SK-N-SH (cell line): ENCODE measurements at regions not wholly inside any gene's neighbourhood (a gene's known extent, or its start where the extent isn't known, plus 50 kb on each side); places are given as distances from the start of the nearest gene placed in this dataset.

Source experiments
- CTCF ChIA-PET: fragments of 300-600, 350-600 bp; formaldehyde crosslinking; extraction: SDS; loops from one replicate; lab custom pipeline; 2021; lab: Yijun Ruan, JAX
- POLR2A ChIA-PET: fragments of 350-600 bp; sonication (Branson Sonifier 250); formaldehyde crosslinking; extraction: SDS; loops from one replicate; lab custom pipeline; 2020; ENCODE audit warnings: antibody characterized with exemption, inconsistent platforms; lab: Yijun Ruan, JAX
- DNase-seq: peaks from one replicate; pipeline ENCODE4 v3.0.0; 2012
- H2AFZ ChIP-seq: fragments of 200-600 bp; sonication (generic); 2 replicates; pipeline ENCODE4 v1.8.1; 2016; ENCODE audit warnings: antibody characterized with exemption, mild to moderate bottlenecking, low read depth
- H3F3A ChIP-seq: fragments of 200-600 bp; sonication (generic); replicated peaks from 2 replicates; pipeline ENCODE3; 2016; ENCODE audit warnings: antibody characterized with exemption, mild to moderate bottlenecking; ENCODE audit not compliant: insufficient read depth
- H3K27ac ChIP-seq, 2 experiments: fragments of 200-500 bp in 1 of 2; fragments of 200-600 bp in 1 of 2; sonication (Bioruptor generic) in 1 of 2; sonication (generic), shearing (Covaris generic) in 1 of 2; 2 replicates each; pipeline versions ENCODE4 v1.5.1 to v1.6.1; 2014 to 2016; ENCODE audit warnings: low read depth in 2 of 2, inconsistent platforms in 1 of 2, low read length in 1 of 2, mild to moderate bottlenecking in 1 of 2, mixed read lengths in 1 of 2
- H3K27me3 ChIP-seq: fragments of 200-600 bp; sonication (generic), shearing (Covaris generic); 2 replicates; pipeline ENCODE4 v1.6.1; 2016; ENCODE audit warnings: mixed run types; ENCODE audit not compliant: insufficient read depth
- H3K36me3 ChIP-seq, 2 experiments: fragments of 200-500 bp in 1 of 2; fragments of 200-600 bp in 1 of 2; sonication (Bioruptor generic) in 1 of 2; sonication (generic) in 1 of 2; replicated peaks in 1 of 2; 2 replicates each; pipeline versions ENCODE3 to v1.5.1; 2014 to 2016; ENCODE audit warnings: low read length in 1 of 2, mild to moderate bottlenecking in 1 of 2; ENCODE audit not compliant: insufficient read depth in 2 of 2, control insufficient read depth in 1 of 2
- H3K4me1 ChIP-seq, 2 experiments: fragments of 200-500 bp in 1 of 2; fragments of 200-600 bp in 1 of 2; sonication (Bioruptor generic) in 1 of 2; sonication (generic), shearing (Covaris generic) in 1 of 2; 2 replicates each; pipeline versions ENCODE4 v1.5.1 to v1.6.1; 2014 to 2016; ENCODE audit warnings: low read depth in 1 of 2, low read length in 1 of 2, mixed run types in 1 of 2; ENCODE audit not compliant: insufficient read depth in 2 of 2, control insufficient read depth in 1 of 2
- H3K4me2 ChIP-seq: fragments of 200-600 bp; sonication (generic), shearing (Covaris generic); 2 replicates; pipeline ENCODE4 v1.6.1; 2017; ENCODE audit warnings: mixed run types
- H3K4me3 ChIP-seq, 2 experiments: fragments of 200-500 bp in 1 of 2; fragments of 200-600 bp in 1 of 2; sonication (Bioruptor generic) in 1 of 2; sonication (generic), shearing (Covaris generic) in 1 of 2; 2 replicates each; pipeline versions ENCODE4 v1.5.1 to v1.8.1; 2014 to 2016; ENCODE audit warnings: low read depth in 2 of 2, inconsistent platforms in 1 of 2, low read length in 1 of 2, mild to moderate bottlenecking in 1 of 2, mixed read lengths in 1 of 2, moderate library complexity in 1 of 2
- H3K79me2 ChIP-seq: fragments of 200-600 bp; sonication (generic); 2 replicates; pipeline ENCODE4 v1.8.1; 2017; ENCODE audit warnings: mild to moderate bottlenecking; ENCODE audit not compliant: insufficient read depth
- H3K9ac ChIP-seq: fragments of 200-600 bp; sonication (generic); 2 replicates; pipeline ENCODE4 v1.6.1; 2017; ENCODE audit warnings: mixed run types
- H3K9me2 ChIP-seq: fragments of 200-600 bp; sonication (generic); 2 replicates; pipeline ENCODE4 v1.6.1; 2017; ENCODE audit warnings: mixed run types
- H3K9me3 ChIP-seq: fragments of 200-600 bp; sonication (generic); 2 replicates; pipeline ENCODE4 v1.6.1; 2017; ENCODE audit warnings: mixed run types, mild to moderate bottlenecking, moderate library complexity
- H4K20me1 ChIP-seq: fragments of 200-600 bp; sonication (generic); 2 replicates; pipeline ENCODE4 v1.6.1; 2017; ENCODE audit warnings: mild to moderate bottlenecking, mixed run types; ENCODE audit not compliant: insufficient read depth
- CTCF ChIP-seq: fragments of 200-600 bp; sonication (generic); IDR thresholded peaks from 2 replicates; pipeline ENCODE4 v1.6.1; 2017; ENCODE audit warnings: antibody characterized with exemption, mild to moderate bottlenecking, moderate library complexity
- GABPA ChIP-seq: IDR thresholded peaks from 2 replicates; pipeline ENCODE4 v1.4.0; 2012; ENCODE audit warnings: low read depth, mild to moderate bottlenecking
- IRF3 ChIP-seq: fragments of 150-350 bp; IDR thresholded peaks from 2 replicates; pipeline ENCODE4 v1.6.1; 2016; ENCODE audit warnings: mild to moderate bottlenecking, low read depth, low read length
- JUND ChIP-seq: IDR thresholded peaks from 2 replicates; pipeline ENCODE4 v1.4.0; 2012
- MAX ChIP-seq: IDR thresholded peaks from 2 replicates; pipeline ENCODE4 v1.4.0; 2012; ENCODE audit warnings: low read depth
- MEF2A ChIP-seq: IDR thresholded peaks from 2 replicates; pipeline ENCODE4 v1.4.0; 2012; ENCODE audit warnings: low read depth, borderline replicate concordance
- NFIC ChIP-seq: IDR thresholded peaks from 2 replicates; pipeline ENCODE4 v1.4.0; 2012; ENCODE audit warnings: borderline replicate concordance
- PBX3 ChIP-seq: IDR thresholded peaks from 2 replicates; pipeline ENCODE4; 2012
- POLR2AphosphoS5 ChIP-seq: IDR thresholded peaks from 2 replicates; pipeline ENCODE4 v1.6.1; 2012; ENCODE audit warnings: low read depth, low read length
- RCOR1 ChIP-seq: fragments of 150-350 bp; IDR thresholded peaks from 2 replicates; pipeline ENCODE4 v1.6.1; 2017; ENCODE audit warnings: antibody characterized with exemption, low read length
- RXRA ChIP-seq: IDR thresholded peaks from 2 replicates; pipeline ENCODE4 v1.4.0; 2012; ENCODE audit warnings: low read depth, mild to moderate bottlenecking, borderline replicate concordance
- TAF1 ChIP-seq: IDR thresholded peaks from 2 replicates; pipeline ENCODE4 v1.6.1; 2012; ENCODE audit warnings: low read depth, mild to moderate bottlenecking, low read length, moderate library complexity, borderline replicate concordance
- TCF12 ChIP-seq: IDR thresholded peaks from 2 replicates; pipeline ENCODE4 v1.4.0; 2012
- TEAD4 ChIP-seq: IDR thresholded peaks from 2 replicates; pipeline ENCODE4 v1.4.0; 2012; ENCODE audit warnings: mild to moderate bottlenecking, borderline replicate concordance; ENCODE audit not compliant: insufficient read depth
- USF2 ChIP-seq: fragments of 150-350 bp; IDR thresholded peaks from 2 replicates; pipeline ENCODE4 v1.6.1; 2017; ENCODE audit warnings: antibody characterized with exemption, low read length, low read depth, borderline replicate concordance
- ZBTB33 ChIP-seq: IDR thresholded peaks from 2 replicates; pipeline ENCODE4 v1.4.0; 2012; ENCODE audit warnings: low read depth, borderline replicate concordance
- WGBS: methylation state at CpG from one replicate; pipeline ENCODE4 v1.1.6; 2017; ENCODE audit warnings: low lambda C conversion rate; 5-methylcytosine and 5-hydroxymethylcytosine counted together

GRCh38 chr12:66852091-66852490 lies 173.2 kb upstream of the GRIP1 start:
- Histone ChIP-seq H3K4me1 (no peaks in the 10 kb centered on the region), H3K9me3 (no peaks in the 10 kb centered on the region), H3K27me3 (no peaks in the 10 kb centered on the region), H4K20me1 (no peaks in the 10 kb centered on the region), H3K36me3 (no peaks in the 10 kb centered on the region), H3K9ac (no peak overlapping the region), H3K9me2 (no peaks in the 10 kb centered on the region), H3K79me2 (no peaks in the 10 kb centered on the region), H3K4me3 (no peak overlapping the region), H3F3A (no peaks in the 10 kb centered on the region), H2AFZ (no peak overlapping the region), H3K4me2 (no peak overlapping the region), H3K27ac (no peak overlapping the region)
- no peak for TF ChIP-seq JUND
- TF ChIP-seq ZBTB33, result no peak
- TF ChIP-seq USF2, result no peak
- no peak for TF ChIP-seq MAX
- ChIA-PET POLR2A (no interaction called here), CTCF (no interaction called here)
- 4% methylated on average over 2 of the region's 2 CpGs for WGBS
- DNase-seq, result no peak

- TF ChIP-seq CTCF (no peak), MEF2A (no peak), POLR2AphosphoS5 (no peak), TCF12 (no peak), GABPA (no peak), NFIC (no peak), TEAD4 (no peak), RXRA (no peak), TAF1 (no peak), RCOR1 (no peak), IRF3 (no peak), PBX3 (no peak)
- ChIA-PET POLR2A (no interaction called here), CTCF (no interaction called here)
- H4K20me1 ChIP-seq, result no peaks in the 10 kb centered on the region
- H3K27ac ChIP-seq, result no peak overlapping the region
- DNase-seq, result no peak
- H3K9me3 ChIP-seq, result no peaks in the 10 kb centered on the region
- H3K27me3 ChIP-seq, result no peaks in the 10 kb centered on the region
- 8% methylated on average over 2 of the region's 2 CpGs for WGBS
- H3F3A ChIP-seq, result no peaks in the 10 kb centered on the region
- H3K4me3 ChIP-seq, result no peak overlapping the region
- H3K9ac ChIP-seq, result no peak overlapping the region
- no peaks in the 10 kb centered on the region for H3K4me1 ChIP-seq
- no peaks in the 10 kb centered on the region for H3K36me3 ChIP-seq
- H3K79me2 ChIP-seq, result no peaks in the 10 kb centered on the region
- H3K9me2 ChIP-seq, result no peaks in the 10 kb centered on the region
- H3K4me2 ChIP-seq, result no peak overlapping the region
- no peak overlapping the region for H2AFZ ChIP-seq
Measured at GRCh38 chr12:66852765-66853164, 173.9 kb upstream of the GRIP1 start.
